Activated CD4-positive, CD25-positive, alpha-beta regulatory T cell treated with anti-CD3 and anti-CD28 coated beads, Interleukin-2, amount 50 U/mL, for 16 hours (primary cell): ENCODE measurements at regions not wholly inside any gene's neighbourhood (a gene's known extent, or its start where the extent isn't known, plus 50 kb on each side); places are given as distances from the start of the nearest gene placed in this dataset.

Experiments
- DNase-seq: peaks from one replicate; pipeline ENCODE4 v3.0.0-alpha.2; 2020; ENCODE audit warnings: low read depth, low spot score

GRCh38 chr2:111685342-111685741 is 198.7 kb downstream of the ANAPC1 start:
- DNase-seq: no peak

GRCh38 chr2:111686994-111687393 is 197.0 kb downstream of the ANAPC1 start:
- no peak for DNase-seq

GRCh38 chr2:111687911-111688310 is 196.1 kb downstream of the ANAPC1 start:
- DNase-seq: no peak

- no peak for DNase-seq
Observed at GRCh38 chr2:111688482-111688881, 195.5 kb downstream of the ANAPC1 start.

- no peak for DNase-seq
Observed at GRCh38 chr2:111689174-111689573, 194.8 kb downstream of the ANAPC1 start.

GRCh38 chr2:111689941-111690340 is 194.1 kb downstream of the ANAPC1 start:
- DNase-seq: no peak

- no peak for DNase-seq
Observed at GRCh38 chr2:111691164-111691875, 192.7 kb downstream of the ANAPC1 start.

- no peak for DNase-seq
Observed at GRCh38 chr2:111692311-111692710, 191.7 kb downstream of the ANAPC1 start.

- DNase-seq: no peak
Observed at GRCh38 chr2:111694700-111695101, 189.3 kb downstream of the ANAPC1 start.

GRCh38 chr2:111695441-111696007 is 188.5 kb downstream of the ANAPC1 start:
- DNase-seq: no peak

- no peak for DNase-seq
Observed at GRCh38 chr2:111696226-111696625, 187.8 kb downstream of the ANAPC1 start.

GRCh38 chr2:111697560-111697959 is 186.4 kb downstream of the ANAPC1 start:
- DNase-seq: no peak

- DNase-seq: no peak
Observed at GRCh38 chr2:111698089-111698488, 185.9 kb downstream of the ANAPC1 start.

- DNase-seq: peak; percentile 25
Observed at GRCh38 chr2:111698743-111699554, 185.0 kb downstream of the ANAPC1 start.

GRCh38 chr2:111701266-111701665 is 182.7 kb downstream of the ANAPC1 start:
- no peak for DNase-seq

GRCh38 chr2:111701798-111702118 is 182.2 kb downstream of the ANAPC1 start:
- no peak for DNase-seq

- DNase-seq: peak; percentile 36
Observed at GRCh38 chr2:111702119-111702803, 181.7 kb downstream of the ANAPC1 start.

- DNase-seq: no peak
Observed at GRCh38 chr2:111702804-111703196, 181.2 kb downstream of the ANAPC1 start.

- DNase-seq: no peak
Observed at GRCh38 chr2:111703759-111704158, 180.2 kb downstream of the ANAPC1 start.

GRCh38 chr2:111704246-111704645 is 179.7 kb downstream of the ANAPC1 start:
- no peak for DNase-seq

GRCh38 chr2:111705239-111705638 is 178.8 kb downstream of the ANAPC1 start:
- no peak for DNase-seq

- peak; percentile 27 for DNase-seq
Observed at GRCh38 chr2:111705711-111706336, 178.2 kb downstream of the ANAPC1 start.
